GM18867 (cell line): ENCODE measurements at regions not wholly inside any gene's neighbourhood (a gene's known extent, or its start where the extent isn't known, plus 50 kb on each side); places are given as distances from the start of the nearest gene placed in this dataset.

Source experiments
- ATAC-seq: cut with Tn5 transposase; IDR thresholded peaks from one replicate; pipeline ENCODE4 v1.9.1; 2021; ENCODE audit warnings: mild to moderate bottlenecking, moderate library complexity; ENCODE audit not compliant: unreplicated experiment

DNA sequence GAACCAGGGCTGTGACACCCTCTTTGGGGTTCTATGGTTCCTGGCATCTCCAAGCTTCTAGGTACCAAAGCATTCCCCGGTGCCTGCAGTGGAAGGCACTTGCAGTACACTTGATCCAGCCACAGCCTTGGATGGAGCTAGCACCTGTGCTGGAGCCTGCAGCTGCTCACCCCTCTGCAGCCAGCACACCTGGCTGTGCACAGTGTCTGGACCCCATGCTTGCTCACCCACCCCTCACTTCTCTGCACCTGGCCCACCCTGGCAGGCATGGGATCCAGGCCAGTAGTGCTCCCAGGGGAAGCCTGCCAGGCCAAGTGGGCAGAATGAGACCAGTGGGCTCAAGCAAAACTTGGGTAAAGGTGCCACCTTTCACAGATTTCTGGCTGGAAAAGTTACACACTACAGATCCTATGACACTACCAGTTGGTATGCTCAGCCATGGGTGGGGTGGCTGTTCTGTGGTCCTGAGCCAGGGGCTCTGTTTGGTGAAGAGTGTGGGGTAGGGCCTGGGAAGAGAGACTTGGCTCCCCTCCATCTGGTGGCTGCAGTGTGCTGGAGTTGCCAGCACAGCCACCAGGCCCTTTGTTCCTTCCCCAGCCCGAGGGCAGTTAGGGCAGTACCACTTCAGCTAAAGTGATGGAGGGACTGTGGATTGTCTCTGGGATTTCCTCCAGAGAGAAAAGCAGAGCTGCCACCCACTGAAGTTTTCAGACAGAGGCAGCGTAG, 157.8 kb upstream of the LRRC7 start:
- no peak for ATAC-seq

DNA sequence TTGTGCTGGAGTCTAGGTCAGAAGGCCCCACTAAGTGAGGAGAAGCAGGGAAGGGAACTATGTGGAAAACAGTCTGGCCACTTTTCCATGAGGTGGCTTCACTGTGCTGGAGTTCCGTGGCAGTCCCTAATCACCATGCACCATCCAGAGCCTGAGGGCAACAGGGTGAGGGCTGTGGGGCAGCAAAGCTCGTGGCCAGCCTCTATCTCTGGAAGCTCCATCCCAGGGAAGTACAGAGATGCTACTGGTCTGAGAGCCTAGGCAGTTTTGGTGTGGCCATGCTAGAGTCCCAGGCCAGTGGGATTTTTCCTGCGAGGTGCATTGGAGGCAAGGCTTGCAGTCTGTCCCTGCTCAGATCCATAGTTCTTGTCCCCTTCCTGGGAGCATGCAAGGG, 157.3 kb upstream of the LRRC7 start:
- ATAC-seq, result no peak

DNA sequence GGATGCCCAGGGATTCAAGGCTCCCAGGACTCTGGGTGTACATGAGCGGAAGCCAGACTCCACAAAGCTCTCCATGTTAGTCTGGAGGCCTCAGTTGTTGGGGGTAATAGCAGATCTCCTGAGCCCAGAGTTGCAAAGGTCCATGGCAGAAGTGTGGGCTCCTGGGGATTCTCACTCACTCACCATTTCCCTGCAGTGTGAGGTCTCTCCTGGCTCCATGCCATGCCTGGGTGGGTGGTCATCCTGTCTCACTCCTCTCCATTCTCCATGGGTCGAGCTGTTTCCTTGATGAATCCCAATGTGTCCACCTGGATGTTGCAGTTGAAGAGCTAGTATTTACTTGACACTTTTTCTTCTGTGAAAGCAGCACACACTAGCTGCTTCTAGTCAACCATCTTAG, 156.8 kb upstream of the LRRC7 start:
- no peak for ATAC-seq

- no peak for ATAC-seq
Observed at GRCh38 chr1:69411617-69412016, 156.1 kb upstream of the LRRC7 start.

DNA sequence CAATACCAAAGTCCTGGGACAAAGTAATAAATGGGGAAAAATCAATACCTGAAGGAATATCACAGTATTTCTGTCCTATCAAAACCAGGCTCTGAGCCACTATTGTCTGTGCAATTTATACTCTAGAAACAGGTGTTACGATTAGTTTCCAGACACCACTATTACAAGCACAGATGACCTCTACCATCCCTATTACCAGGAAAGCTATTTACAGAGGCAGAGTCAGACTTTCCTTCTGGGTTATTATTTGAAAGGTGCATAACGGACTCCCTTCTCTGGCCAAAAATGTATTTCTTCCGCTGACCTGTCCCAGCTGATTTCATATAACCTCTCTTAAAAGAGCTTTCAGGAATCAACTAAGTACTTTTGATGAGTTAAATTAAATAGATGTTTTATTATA, 154.6 kb upstream of the LRRC7 start:
- ATAC-seq, result no peak

DNA sequence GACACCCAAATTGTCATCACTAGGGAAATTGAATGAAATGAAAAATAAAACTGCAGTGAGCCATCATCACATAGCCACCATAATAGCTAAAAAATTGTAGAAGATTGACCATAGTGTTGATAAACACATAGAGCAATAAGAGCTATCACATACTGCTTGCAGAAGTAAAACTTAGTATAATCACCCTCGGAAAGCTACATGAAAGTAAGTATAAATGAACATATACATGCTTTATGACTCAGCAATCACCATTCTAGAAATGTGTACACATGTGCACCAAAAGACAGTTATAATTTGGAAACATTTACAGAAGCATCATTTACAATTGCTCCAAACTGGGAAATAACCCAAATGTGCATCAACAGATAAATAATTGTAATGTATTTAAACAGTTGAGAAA, 153.1 kb upstream of the LRRC7 start:
- no peak for ATAC-seq

GRCh38 chr1:69421286-69421685, 146.4 kb upstream of the LRRC7 start:
- ATAC-seq, result no peak

GRCh38 chr1:69425871-69426270, 141.9 kb upstream of the LRRC7 start:
- ATAC-seq, result no peak

DNA sequence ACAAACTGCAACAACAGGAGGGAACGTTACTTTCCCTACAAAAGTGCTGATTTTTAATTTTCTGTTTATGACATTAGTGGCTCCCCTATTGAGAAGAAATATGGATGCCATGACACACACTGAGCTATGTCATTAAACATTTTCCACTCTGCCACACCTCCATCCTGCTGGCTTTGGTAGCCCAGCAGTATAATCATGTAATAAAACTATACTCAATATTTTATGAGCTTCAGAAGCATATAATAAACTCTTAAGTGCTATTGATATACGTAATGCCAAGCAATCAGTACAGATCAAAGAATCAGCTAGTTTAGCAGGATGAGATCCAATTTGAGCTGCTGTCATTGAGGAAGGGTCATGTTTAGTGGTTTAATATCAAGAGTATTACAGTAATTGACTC, 141.3 kb upstream of the LRRC7 start:
- ATAC-seq, result no peak

DNA sequence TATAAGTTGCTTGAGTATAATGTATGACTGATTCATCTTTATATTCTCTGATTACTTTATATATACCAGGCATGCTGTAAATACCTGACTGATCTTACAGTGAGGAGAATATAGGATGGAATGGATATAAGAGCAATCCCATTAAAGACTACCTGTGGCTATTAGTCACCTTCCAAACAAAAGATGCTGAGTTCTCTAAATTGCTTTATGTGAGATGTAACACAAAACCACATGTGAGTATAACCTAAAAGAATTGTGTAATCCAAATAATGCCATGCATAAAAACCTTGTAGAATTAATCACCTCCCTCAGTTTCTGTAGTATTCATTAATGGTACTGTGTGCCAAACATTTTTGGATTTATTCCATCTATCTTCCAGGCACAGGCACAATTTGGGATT, 134.6 kb upstream of the LRRC7 start:
- ATAC-seq, result no peak

DNA sequence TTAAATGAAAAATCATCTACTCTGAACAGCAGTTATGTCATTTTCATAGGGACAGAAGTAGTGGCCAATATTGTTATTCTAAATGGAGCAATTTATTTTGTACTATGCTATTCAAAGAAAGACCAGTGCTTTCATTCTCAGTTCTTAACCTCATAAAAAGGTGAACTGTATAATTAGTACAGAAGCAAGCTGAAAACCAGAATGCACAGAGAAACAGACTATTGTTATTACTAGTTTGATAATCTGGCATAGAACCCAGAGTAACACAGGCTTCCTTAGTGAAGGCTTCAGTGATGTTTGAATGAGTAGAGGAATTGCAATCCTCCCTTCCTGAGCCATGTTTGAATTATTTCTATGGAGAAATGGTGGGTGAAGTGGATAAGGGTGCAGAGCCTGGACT, 131.6 kb upstream of the LRRC7 start:
- ATAC-seq, result no peak

GRCh38 chr1:69438056-69438795, 129.5 kb upstream of the LRRC7 start:
- no peak for ATAC-seq

GRCh38 chr1:69441496-69441895, 126.2 kb upstream of the LRRC7 start:
- no peak for ATAC-seq

DNA sequence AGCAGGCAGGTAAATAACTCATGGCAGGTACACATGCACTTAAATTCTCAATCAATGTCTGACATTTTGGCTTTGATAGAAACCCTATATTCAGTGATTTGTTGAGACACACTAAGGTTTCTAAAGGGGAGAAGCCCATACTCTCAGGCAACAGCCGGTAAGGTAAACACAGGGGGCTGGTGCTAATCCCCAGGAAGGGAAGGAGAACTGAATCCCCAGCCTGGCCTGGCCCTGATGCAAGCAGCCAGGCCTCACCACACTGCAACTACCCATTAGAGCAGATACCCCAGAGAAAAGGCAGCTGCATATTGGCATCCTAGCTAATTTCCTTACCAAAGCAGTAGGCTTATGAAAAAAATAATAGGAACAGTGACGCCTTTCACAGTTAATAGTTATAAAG, 116.5 kb upstream of the LRRC7 start:
- no peak for ATAC-seq

DNA sequence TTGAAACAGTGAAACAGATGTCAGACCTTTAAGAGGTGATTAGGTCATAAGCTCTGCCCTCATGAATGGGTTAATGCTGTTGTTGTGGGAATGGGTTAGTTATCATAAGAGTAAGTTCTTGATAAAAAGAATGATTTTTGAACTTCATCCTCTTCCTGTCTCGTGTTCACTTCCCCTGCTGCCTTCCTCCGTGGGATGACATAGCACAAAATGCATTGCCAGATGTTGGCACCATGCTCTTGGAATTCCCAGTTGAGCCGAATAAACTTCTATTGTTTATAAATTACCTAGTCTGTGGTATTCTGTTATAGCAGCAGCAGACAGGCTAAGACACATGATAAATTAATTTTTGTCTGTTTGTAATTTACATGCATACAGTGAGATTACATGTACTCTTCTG, 112.0 kb upstream of the LRRC7 start:
- no peak for ATAC-seq

DNA sequence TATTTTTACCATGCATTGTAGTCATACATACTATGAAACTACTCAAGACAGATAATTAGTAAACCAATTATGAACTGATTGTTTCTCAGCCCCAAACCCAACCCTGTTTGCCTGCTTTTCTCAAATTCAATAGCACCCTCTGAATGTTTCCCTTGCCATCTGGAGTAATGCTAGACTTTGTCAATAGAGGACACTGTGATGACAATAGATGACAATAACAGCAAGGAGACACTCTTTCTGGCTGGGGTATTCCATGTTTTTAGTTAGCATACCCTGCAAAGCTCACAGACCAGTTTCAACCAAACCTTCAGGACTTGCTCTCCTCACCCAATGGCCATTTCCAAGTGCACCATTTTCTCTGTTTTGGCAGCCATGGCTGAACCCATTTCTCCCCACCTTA, 108.5 kb upstream of the LRRC7 start:
- ATAC-seq, result no peak

GRCh38 chr1:69475021-69475420, 92.7 kb upstream of the LRRC7 start:
- no peak for ATAC-seq

GRCh38 chr1:69479734-69480133, 88.0 kb upstream of the LRRC7 start:
- no peak for ATAC-seq

- no peak for ATAC-seq
Observed at GRCh38 chr1:69483246-69483645, 84.5 kb upstream of the LRRC7 start.

DNA sequence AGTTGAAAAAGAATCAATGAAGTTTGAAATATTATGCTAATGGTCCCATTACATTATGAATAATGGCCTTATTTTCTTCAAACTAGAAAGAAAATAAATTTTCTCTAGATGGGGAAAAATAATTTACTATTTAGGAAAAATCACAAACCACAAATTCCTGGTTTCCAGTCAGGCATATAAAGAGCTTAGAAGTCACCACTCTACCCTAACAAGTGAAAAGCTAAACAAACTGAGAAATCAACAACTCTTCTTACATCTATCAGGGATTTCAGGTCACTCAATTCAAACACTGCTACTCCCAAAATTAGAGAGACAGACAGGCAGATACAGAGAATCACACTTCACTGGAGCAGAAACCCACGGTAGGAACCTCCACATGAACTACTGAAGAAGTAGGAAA, 82.1 kb upstream of the LRRC7 start:
- ATAC-seq, result no peak

DNA sequence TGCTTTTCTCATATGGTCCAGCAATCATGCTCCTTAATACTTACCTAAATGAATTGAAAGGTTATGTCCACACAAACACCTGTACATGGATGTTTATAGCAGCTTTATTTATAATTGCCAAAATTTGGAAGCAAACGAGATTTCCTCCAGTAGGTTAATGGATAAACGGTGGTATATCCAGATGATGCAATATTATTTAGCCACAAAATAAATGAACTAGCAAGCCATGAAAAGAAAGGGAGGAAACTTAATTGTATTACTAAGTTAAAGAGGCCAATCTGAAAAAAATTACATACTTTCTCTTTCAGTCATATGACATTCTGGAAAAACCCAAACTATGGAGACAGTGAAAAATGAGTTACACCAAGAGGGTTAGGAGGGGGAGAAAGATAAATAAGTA, 76.3 kb upstream of the LRRC7 start:
- no peak for ATAC-seq

DNA sequence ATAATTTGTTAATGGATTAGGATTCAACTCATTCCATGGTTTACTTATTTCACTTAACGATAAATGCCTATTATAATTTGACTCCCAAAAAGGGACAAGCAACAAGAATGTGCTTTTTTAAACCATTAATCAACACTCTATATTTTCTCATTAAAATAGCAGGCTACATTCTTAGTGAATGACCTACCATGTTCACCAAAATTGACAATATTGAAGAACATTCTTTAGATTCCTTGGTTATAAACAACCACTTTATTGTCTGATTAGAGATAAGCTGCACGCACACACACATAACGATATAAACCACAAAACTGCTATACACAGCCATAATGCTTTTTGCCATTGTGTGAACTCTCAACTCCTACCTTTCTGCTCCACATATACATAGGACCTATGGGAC, 75.4 kb upstream of the LRRC7 start:
- ATAC-seq, result no peak

DNA sequence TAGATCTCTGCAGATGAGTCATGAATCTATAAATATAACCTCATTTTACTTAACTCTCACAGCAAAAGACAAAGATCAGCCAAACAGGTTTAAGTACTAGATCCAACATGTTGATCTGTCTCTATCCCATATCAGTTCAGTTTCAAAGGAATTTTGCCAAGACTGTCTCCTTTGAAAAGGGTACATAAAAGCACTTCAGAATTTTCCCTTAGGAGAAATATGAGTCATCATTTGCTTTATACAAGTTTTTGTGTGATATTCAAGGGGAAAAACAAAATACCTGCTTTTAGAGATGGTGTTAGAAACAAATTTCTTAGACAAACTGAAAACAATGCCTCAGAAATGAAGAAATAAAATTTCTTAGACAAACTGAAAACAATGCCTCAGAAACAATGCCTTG, 73.5 kb upstream of the LRRC7 start:
- ATAC-seq, result no peak
